CD8-positive, alpha-beta memory T cell (primary cell): ENCODE measurements at regions not wholly inside any gene's neighbourhood (a gene's known extent, or its start where the extent isn't known, plus 50 kb on each side); places are given as distances from the start of the nearest gene placed in this dataset.

Experiments used
- CTCF ChIA-PET: fragments of 350-600 bp; sonication (Branson Sonifier 250); formaldehyde crosslinking; loops from one replicate; lab custom pipeline; 2021; ENCODE audit warnings: antibody characterized with exemption; lab: Charles Lee
- POLR2A ChIA-PET: fragments of 350-600 bp; sonication (Branson Sonifier 250); formaldehyde crosslinking; loops from one replicate; lab custom pipeline; 2021; ENCODE audit warnings: antibody characterized with exemption; lab: Charles Lee
- DNase-seq, 5 donors: peaks; one replicate each; pipeline versions ENCODE4 v3.0.0 to v3.0.0-alpha.2; 2020 to 2022; ENCODE audit warnings: mixed read lengths in 1 of 5
- H3K27ac ChIP-seq: one replicate; pipeline ENCODE4 v1.7.0; 2013; ENCODE audit warnings: low read depth, mild to moderate bottlenecking, low read length, moderate library complexity
- H3K27me3 ChIP-seq: 2 replicates; pipeline ENCODE4 v1.7.0; 2013; ENCODE audit warnings: low read length, mild to moderate bottlenecking; ENCODE audit not compliant: insufficient read depth, poor library complexity, severe bottlenecking
- H3K36me3 ChIP-seq: 2 replicates; pipeline ENCODE4 v1.7.0; 2013; ENCODE audit warnings: mild to moderate bottlenecking, low read length, moderate library complexity; ENCODE audit not compliant: insufficient read depth
- H3K4me1 ChIP-seq: 2 replicates; pipeline ENCODE4 v1.7.0; 2013; ENCODE audit warnings: mild to moderate bottlenecking, low read length, moderate library complexity; ENCODE audit not compliant: insufficient read depth
- H3K4me3 ChIP-seq: 2 replicates; pipeline ENCODE4 v1.7.0; 2013; ENCODE audit warnings: mild to moderate bottlenecking, low read length
- H3K9me3 ChIP-seq: 2 replicates; pipeline ENCODE4 v1.7.0; 2013; ENCODE audit warnings: mild to moderate bottlenecking, low read length
- H3K27ac Mint-ChIP-seq, 8 donors: one replicate each; pipeline ENCODE4 v1.8.0; 2020 to 2021; ENCODE audit warnings: mixed read lengths in 8 of 8, mild to moderate bottlenecking in 6 of 8, inconsistent platforms in 3 of 8, moderate library complexity in 3 of 8
- H3K27me3 Mint-ChIP-seq, 2 donors: one replicate each; pipeline ENCODE4 v1.8.0; 2020 to 2021; ENCODE audit warnings: mixed read lengths in 2 of 2, mild to moderate bottlenecking in 1 of 2, moderate library complexity in 1 of 2
- H3K36me3 Mint-ChIP-seq, 3 donors: one replicate each; pipeline ENCODE4 v1.8.0; 2020 to 2021; ENCODE audit warnings: mixed read lengths in 3 of 3, inconsistent platforms in 1 of 3, mild to moderate bottlenecking in 1 of 3
- H3K4me1 Mint-ChIP-seq, 3 donors: one replicate each; pipeline ENCODE4 v1.8.0; 2020 to 2021; ENCODE audit warnings: mixed read lengths in 3 of 3, inconsistent platforms in 1 of 3, mild to moderate bottlenecking in 1 of 3
- H3K4me3 Mint-ChIP-seq, 7 donors: one replicate each; pipeline ENCODE4 v1.8.0; 2020 to 2021; ENCODE audit warnings: mixed read lengths in 7 of 7, mild to moderate bottlenecking in 6 of 7, moderate library complexity in 4 of 7, inconsistent platforms in 2 of 7
- H3K9me3 Mint-ChIP-seq, 5 donors: one replicate each; pipeline ENCODE4 v1.8.0; 2020 to 2022; ENCODE audit warnings: mixed read lengths in 5 of 5, mild to moderate bottlenecking in 3 of 5, moderate library complexity in 2 of 5, inconsistent platforms in 1 of 5

DNA sequence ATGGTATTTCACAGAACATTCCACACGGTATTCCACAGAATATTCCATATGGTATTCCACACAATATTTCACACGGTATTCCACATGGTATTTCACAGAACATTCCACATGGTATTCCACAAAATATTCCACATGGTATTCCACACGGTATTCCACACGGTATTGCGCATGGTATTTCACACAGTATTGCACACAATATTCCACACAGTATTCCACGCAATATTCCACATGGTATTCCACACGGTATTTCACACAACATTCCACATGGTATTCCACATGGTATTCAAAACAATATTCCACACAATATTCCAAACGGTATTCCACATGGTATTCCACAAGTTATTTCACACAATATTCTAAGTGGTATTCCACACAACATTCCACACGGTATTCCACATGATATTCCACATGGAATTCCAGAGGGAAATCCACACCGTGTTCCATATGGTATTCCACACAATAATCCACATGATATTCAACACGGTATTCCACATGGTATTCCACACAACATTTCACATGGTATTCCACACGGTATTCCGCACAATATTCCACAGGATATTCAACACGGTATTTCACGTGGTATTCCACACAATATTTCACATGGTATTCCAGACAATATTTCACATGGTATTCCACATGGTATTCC is 136.7 kb upstream of the CHST15 start:
- no peak overlapping the region for H3K27ac ChIP-seq
- no peaks in the 10 kb centered on the region for H3K36me3 Mint-ChIP-seq
- CTCF ChIA-PET: no interaction called here
- POLR2A ChIA-PET: no interaction called here
- peaks cover 0 to 34% of the 10 kb centered on the region in 2 donors for H3K27me3 Mint-ChIP-seq
- H3K27me3 ChIP-seq: no peaks in the 10 kb centered on the region
- peak overlapping the region in 3 of 8 donors; percentile 24 to 67 (median 61) for H3K27ac Mint-ChIP-seq
- H3K36me3 ChIP-seq: no peaks in the 10 kb centered on the region
- H3K4me1 ChIP-seq: no peaks in the 10 kb centered on the region
- DNase-seq: no peak
- no peak overlapping the region for H3K4me3 ChIP-seq
- peaks cover 0 to 7% (median 5%) of the 10 kb centered on the region in 3 donors for H3K4me1 Mint-ChIP-seq
- H3K9me3 ChIP-seq: no peaks in the 10 kb centered on the region
- peaks cover 0 to 28% (median 9%) of the 10 kb centered on the region in 5 donors for H3K9me3 Mint-ChIP-seq
- H3K4me3 Mint-ChIP-seq: no peak overlapping the region

DNA sequence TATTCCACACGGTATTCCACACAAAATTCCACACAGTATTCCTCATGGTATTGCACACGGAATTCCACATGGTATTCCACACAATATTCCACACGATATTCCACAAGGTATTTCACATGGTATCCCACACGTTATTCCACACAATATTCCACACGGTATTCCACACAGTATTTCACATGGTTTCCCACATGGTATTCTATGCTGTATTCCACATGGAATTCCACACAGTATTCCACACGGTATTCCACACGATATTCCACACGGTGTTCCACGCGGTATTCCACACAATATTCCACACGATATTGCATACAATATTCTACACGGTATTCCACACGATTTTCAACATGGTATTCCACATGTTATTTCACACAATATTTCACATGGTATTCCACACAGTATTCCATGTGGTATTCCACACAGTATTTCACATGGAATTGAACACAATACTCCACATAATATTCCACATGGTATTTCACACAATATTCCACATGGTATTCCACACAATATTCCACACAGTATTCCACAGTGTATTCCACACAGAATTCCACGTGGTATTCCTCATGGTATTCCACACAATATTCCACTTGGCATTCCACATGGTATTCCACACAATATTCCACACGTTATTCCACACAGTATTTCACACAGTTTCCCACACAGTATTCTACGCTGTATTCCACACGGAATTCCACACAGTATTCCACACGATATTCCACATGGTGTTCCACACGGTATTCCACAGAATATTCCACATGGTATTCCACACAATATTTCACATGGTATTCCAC is 136.0 kb upstream of the CHST15 start:
- Histone ChIP-seq H3K27ac (no peak overlapping the region), H3K36me3 (no peaks in the 10 kb centered on the region), H3K27me3 (no peaks in the 10 kb centered on the region), H3K4me3 (no peak overlapping the region), H3K9me3 (no peaks in the 10 kb centered on the region), H3K4me1 (no peaks in the 10 kb centered on the region)
- peaks cover 0 to 28% (median 9%) of the 10 kb centered on the region in 5 donors for H3K9me3 Mint-ChIP-seq
- DNase-seq: no peak
- H3K36me3 Mint-ChIP-seq: no peaks in the 10 kb centered on the region
- H3K27me3 Mint-ChIP-seq: peaks cover 0 to 34% of the 10 kb centered on the region in 2 donors
- ChIA-PET POLR2A (no interaction called here), CTCF (no interaction called here)
- H3K4me1 Mint-ChIP-seq: peaks cover 0 to 7% (median 5%) of the 10 kb centered on the region in 3 donors
- peak overlapping the region in 1 of 7 donors; percentile 38 for H3K4me3 Mint-ChIP-seq
- H3K27ac Mint-ChIP-seq: peak overlapping the region in 3 of 8 donors; percentile 24 to 67 (median 64)

DNA sequence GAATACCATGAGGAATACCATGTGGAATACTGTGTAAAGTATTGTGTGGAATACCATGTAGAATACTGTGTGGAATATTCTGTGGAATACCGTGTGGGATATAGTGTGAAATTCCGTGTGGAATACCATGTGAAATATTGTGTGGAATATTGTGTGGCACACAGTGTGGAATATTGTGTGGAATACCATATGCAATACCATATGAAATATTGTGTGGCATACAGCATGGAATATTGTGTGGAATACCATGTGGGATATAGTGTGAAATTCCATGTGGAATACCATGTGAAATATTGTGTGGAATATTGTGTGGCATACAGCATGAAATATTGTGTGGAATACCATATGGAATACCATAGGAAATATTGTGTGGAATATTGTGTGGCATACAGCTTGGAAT is 135.1 kb upstream of the CHST15 start:
- POLR2A ChIA-PET: no interaction called here
- H3K9me3 Mint-ChIP-seq: peaks cover 0 to 28% (median 9%) of the 10 kb centered on the region in 5 donors
- H3K27ac Mint-ChIP-seq: no peak overlapping the region
- Histone ChIP-seq H3K4me3 (no peak overlapping the region), H3K27ac (no peak overlapping the region), H3K27me3 (no peaks in the 10 kb centered on the region), H3K9me3 (no peaks in the 10 kb centered on the region), H3K4me1 (no peaks in the 10 kb centered on the region), H3K36me3 (no peaks in the 10 kb centered on the region)
- CTCF ChIA-PET: no interaction called here
- H3K36me3 Mint-ChIP-seq: no peaks in the 10 kb centered on the region
- no peak for DNase-seq
- H3K4me1 Mint-ChIP-seq: peaks cover 0 to 7% (median 5%) of the 10 kb centered on the region in 3 donors
- no peak overlapping the region for H3K4me3 Mint-ChIP-seq
- peaks cover 0 to 35% of the 10 kb centered on the region in 2 donors for H3K27me3 Mint-ChIP-seq

DNA sequence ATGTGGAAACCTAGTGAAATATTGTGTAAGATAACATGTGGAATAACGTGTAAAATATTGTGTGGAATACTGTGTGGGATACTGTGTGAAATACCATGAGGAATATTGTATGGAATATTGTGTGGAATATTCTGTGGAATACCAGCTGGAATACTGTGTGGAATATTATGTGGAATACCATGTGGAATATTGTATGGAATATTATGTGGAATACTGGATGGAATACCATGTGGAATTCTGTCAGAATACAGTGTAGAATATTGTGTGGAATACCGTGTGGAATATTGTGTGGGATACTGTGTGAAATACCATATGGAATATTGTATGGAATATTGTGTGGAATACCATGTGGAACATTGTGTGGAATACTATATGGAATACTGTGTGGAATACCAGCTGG is 134.6 kb upstream of the CHST15 start:
- Histone ChIP-seq H3K4me3 (no peak overlapping the region), H3K27ac (no peak overlapping the region), H3K9me3 (no peaks in the 10 kb centered on the region), H3K4me1 (no peaks in the 10 kb centered on the region), H3K27me3 (no peaks in the 10 kb centered on the region), H3K36me3 (no peaks in the 10 kb centered on the region)
- no peak for DNase-seq
- ChIA-PET POLR2A (no interaction called here), CTCF (no interaction called here)
- H3K27ac Mint-ChIP-seq: no peak overlapping the region
- H3K36me3 Mint-ChIP-seq: no peaks in the 10 kb centered on the region
- H3K4me1 Mint-ChIP-seq: peaks cover 0 to 7% (median 5%) of the 10 kb centered on the region in 3 donors
- H3K9me3 Mint-ChIP-seq: peaks cover 0 to 28% (median 9%) of the 10 kb centered on the region in 5 donors
- H3K27me3 Mint-ChIP-seq: peaks cover 0 to 35% of the 10 kb centered on the region in 2 donors
- H3K4me3 Mint-ChIP-seq: peak overlapping the region in 1 of 7 donors; percentile 6

DNA sequence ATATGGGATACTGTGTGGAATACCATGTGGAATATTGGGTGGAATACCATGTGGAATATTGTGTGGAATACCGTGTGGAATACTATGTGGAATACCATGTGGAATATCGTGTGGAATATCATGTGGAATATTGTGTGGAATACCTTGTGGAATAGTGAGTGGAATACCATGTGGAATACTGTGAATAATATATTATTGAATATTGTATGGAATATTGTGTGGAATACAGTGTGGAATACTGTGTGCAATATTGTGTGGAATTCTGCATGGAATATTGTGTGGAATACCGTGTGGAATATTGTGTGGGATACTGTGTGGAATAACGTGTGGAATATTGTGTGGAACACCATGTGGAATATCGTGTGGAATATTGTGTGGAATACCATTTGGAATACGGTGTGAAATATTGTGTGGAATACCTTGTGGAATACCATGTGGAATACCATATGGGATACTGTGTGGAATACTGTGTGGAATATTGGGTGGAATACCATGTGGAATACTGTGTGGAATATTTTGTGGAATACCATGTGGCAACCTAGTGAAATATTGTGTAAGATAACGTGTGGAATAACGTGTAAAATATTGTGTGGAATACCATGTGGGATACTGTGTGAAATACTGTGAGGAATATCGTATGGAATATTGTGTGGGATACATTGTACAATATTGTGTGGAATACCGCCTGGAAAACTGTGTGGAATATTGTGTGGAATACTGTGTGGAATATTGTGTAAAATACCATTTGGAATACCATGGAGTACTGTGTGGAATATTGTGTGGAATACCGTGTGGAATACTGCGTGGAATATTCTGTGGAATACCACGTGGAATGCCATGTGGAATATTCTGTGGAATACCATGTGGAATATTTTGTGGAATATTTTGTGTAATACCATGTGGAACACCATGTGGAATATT is 133.9 kb upstream of the CHST15 start:
- CTCF ChIA-PET: no interaction called here
- no peak overlapping the region for H3K4me3 ChIP-seq

DNA sequence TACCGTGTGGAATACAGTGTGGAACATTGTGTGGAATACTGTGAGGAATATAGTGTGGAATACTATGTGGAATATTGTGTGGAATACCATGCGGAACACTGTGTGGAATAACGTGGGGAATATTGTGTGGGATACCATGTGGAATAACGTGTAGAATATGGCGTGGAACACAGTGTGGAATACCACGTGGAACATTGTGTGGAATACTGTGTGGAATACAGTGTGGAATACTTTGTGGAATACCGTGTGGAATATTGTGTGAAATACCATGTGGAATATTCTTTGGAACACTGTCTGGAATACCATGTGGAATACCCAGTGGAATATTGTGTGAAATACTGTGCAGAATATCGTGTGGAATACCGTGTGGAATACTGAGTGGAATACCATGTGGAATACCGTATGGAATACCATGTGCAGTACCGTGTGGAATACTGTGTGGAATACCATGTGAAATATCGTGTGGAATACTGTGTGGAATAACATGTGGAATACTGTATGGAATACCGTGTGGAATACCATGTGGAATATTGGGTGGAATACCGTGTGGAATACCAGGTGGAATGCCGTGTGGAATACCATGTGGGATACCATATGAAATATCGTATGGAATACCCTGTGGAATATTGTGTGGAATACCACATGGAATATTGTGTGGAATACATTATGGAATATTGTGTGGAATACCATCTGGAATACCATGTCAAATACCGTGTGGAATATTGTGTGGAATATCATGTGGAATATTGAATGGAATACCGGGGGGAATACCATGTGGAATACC is 133.1 kb upstream of the CHST15 start:
- peak overlapping the region in 2 of 7 donors; percentile 53 to 74 for H3K4me3 Mint-ChIP-seq
- CTCF ChIA-PET: no interaction called here
- peaks cover 0 to 33% of the 10 kb centered on the region in 2 donors for H3K27me3 Mint-ChIP-seq
- H3K36me3 Mint-ChIP-seq: no peaks in the 10 kb centered on the region
- peak overlapping the region in 5 of 8 donors; percentile 76 to 95 (median 89) for H3K27ac Mint-ChIP-seq
- Histone ChIP-seq H3K27ac (no peak overlapping the region), H3K9me3 (no peaks in the 10 kb centered on the region), H3K36me3 (no peaks in the 10 kb centered on the region), H3K27me3 (no peaks in the 10 kb centered on the region), H3K4me1 (no peaks in the 10 kb centered on the region), H3K4me3 (no peak overlapping the region)
- peaks cover 0 to 28% (median 9%) of the 10 kb centered on the region in 5 donors for H3K9me3 Mint-ChIP-seq
- peaks cover 0 to 7% (median 5%) of the 10 kb centered on the region in 3 donors for H3K4me1 Mint-ChIP-seq
- POLR2A ChIA-PET: no interaction called here
- no peak for DNase-seq

More for the DNA sequence above, 133.9 kb upstream of the CHST15 start:
- POLR2A ChIA-PET: no interaction called here
- H3K27me3 Mint-ChIP-seq: peaks cover 0 to 35% of the 10 kb centered on the region in 2 donors
- H3K36me3 ChIP-seq: no peaks in the 10 kb centered on the region
- peaks cover 0 to 7% (median 5%) of the 10 kb centered on the region in 3 donors for H3K4me1 Mint-ChIP-seq
- no peaks in the 10 kb centered on the region for H3K4me1 ChIP-seq
- no peak for DNase-seq
- peak overlapping the region in 3 of 7 donors; percentile 38 to 73 (median 59) for H3K4me3 Mint-ChIP-seq
- peaks cover 0 to 28% (median 9%) of the 10 kb centered on the region in 5 donors for H3K9me3 Mint-ChIP-seq
- H3K9me3 ChIP-seq: no peaks in the 10 kb centered on the region
- H3K27ac ChIP-seq: no peak overlapping the region
- no peaks in the 10 kb centered on the region for H3K36me3 Mint-ChIP-seq
- H3K27ac Mint-ChIP-seq: peak overlapping the region in 4 of 8 donors; percentile 1 to 95 (median 54)
- H3K27me3 ChIP-seq: no peaks in the 10 kb centered on the region
